ENCODE measurements at regions not wholly inside any gene's neighbourhood (a gene's known extent, or its start where the extent isn't known, plus 50 kb on each side); places are given as distances from the start of the nearest gene placed in this dataset.
A peak's percentile ranks its signal among the peaks of the same experiment; 100 is the strongest.

GRCh38 chr13:109644069-109644750, 142.2 kb downstream of the IRS2 start:
- DNase-seq, result no peak

DNA sequence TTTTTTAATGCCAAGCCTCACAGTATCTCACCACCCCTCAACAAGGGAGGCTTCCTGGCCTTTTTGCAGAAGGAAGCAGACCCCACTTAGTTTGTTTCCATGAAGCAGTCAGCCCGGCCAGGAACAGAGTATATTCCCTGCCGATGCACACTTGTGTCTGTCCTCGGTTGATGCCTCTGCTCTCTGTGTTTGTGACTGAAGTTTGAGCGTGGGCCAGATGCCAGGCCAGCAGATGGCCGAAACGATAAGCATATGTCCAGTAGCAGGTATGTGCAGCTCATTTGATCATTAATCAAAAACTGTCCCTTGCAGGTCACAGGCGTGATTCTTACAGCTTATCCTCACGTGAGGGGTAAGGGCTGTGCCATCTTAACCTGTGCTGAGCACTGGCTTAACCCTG, 144.0 kb downstream of the IRS2 start:
- no peak for DNase-seq

DNA sequence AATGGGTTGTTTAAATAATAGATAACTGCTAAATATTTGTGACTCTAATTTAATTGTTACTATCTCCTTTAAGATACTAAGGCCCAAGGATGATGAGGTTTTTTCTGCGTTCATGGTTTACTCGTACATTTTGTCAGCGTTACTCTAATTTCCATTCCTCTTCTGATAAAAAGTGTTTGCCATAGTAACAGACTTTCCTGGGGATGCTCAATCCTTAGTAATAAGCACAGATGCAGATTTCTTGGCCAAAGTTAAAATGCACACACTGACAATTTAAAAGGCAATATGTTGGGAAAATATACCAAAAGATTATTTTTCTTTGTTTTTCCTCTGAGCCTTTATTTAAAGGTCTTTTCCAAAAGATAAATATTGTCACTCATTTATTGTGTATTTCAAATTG, 149.6 kb downstream of the IRS2 start:
- no peak for DNase-seq

GRCh38 chr13:109631069-109631468, 155.3 kb downstream of the IRS2 start:
- DNase-seq, result no peak

GRCh38 chr13:109630271-109630670, 156.1 kb downstream of the IRS2 start:
- DNase-seq, result peak; percentile 9

DNA sequence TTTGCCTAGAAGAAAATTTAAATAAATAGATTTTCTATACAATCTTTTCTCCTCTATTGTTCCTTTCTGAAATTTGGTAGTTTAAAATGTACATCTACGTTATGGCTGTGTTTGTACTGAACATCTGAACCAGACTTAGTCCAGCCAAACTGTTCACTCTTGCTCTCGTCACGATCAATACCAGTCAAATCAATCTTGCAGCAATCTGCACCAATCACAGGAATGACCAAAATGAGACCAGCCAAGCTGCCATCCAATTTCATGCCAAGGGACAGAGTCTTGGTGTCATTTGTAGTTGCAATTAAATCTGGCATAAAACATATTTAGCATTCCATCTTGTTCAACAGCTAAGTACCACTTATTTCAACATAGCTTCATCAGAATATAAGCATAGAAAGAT, 156.6 kb downstream of the IRS2 start:
- no peak for DNase-seq

DNA sequence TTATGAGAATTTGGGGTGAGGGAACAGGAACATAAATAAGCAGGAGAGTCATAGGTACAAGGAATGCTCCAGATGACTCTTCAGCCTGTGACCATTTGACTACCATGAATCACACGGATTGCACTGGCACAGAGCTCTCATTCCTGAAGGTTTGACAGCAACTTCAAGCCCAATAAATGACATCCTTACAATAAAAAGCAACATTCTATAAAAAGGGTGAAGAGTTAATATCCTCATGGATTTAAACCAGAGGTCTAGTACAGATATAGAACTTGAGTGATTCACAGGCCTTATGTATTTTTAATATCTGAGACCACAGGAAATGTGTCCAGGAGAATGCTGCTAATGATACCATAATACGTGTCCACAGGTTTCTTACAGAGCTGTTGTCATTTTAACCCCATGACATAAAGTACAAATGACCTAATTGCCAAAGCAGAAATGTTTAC, 158.1 kb downstream of the IRS2 start:
- DNase-seq, result no peak

DNA sequence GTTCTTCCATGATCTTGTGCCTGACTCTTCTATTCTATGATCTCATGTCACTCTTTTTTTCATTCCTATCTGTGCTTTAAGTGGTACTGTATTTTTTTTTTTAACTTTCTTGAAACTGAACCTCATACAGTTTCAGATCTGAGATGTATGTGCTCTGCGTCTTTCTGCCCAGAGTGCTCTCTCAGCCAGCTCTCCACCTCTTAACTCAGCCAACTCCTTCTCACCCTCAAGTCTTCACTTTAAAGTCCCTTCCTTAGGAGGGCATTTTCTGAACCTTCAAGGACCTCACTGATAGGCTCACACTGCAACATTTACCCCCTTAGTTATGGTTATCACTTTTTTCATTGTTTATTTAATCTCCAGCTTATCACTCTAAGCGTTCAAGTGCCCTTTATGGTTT, 158.7 kb downstream of the IRS2 start:
- peak; percentile 51 for DNase-seq

DNA sequence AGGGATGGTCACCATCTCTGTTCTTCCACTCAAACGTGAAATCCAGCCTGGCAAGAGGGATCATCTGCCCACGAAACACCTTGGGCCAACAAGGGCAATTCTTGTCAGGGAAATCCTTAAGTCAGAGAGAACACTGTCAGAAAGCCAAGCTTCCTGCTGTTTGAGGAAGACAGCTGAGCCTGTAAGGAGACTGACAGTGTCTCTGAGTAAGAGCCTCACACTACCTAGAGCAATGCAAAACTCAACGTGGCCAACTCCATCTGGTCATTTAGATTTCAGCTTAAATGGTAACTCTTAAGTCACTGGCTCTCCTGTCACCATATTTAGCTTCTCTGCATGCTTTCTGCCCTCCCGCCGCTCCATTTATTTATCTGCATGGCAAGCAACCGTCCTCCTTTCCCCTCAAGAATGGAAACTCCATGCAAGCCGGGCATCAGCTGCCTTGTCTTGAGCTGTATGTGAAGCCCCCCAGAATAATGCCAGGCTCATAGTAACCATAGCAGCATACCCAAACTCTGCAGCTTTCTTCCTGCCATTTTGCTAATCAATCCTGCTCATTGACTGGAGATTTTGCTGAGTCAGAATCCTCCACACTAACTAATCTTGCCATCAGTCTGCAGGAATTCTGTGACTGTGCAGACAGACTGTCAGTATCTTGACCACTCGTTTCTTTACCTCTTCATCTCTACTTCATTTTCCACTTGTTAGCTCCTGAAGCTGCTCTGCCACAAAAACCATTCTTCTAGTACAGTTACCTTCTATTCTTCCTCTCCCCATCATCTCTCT, 159.8 kb downstream of the IRS2 start:
- DNase-seq, result no peak

DNA sequence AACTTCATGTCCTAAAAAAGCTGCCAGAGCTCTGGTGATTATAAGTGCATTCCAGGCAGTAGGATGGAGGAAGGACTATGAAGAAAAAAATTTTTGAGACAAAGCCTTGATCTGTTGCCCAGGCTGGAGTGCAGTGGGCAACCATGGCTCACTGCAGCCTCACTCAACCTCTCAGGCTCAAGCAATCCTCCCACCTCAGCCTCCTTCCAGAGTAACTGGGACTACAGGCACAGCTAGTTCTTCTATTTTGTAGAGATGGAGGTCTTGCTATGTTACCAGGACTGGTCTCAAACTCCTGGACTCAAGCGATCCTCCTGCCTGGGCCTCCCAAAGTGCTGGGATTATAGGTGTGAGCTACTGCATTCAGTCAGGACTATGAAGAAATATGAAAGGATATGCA, 161.2 kb downstream of the IRS2 start:
- no peak for DNase-seq

GRCh38 chr13:109622006-109622405, 164.4 kb downstream of the IRS2 start:
- DNase-seq, result no peak

- DNase-seq, result no peak
Measured at GRCh38 chr13:109615721-109616420, 170.5 kb downstream of the IRS2 start.

- DNase-seq, result no peak
Measured at GRCh38 chr13:109611912-109612691, 174.3 kb downstream of the IRS2 start.

DNA sequence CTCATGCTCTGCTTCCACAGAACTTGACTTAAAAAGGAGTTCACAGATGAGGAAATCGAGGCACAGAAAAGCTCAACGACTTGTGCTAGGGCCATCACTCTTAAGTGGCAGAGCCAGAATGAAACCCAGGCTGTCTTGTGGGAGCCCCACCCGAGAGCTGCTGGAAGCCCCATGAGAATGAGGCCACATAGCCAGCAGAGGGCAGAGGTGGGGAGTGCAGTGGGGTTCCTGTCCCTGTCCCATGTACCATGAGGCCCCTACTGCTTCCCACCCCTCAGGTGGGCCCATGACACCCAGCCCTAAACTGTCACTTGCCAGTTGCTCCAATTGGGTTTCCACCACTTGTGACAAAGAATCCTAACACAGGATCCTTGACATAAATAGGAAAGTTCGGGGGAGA, 175.9 kb downstream of the IRS2 start:
- no peak for DNase-seq

DNA sequence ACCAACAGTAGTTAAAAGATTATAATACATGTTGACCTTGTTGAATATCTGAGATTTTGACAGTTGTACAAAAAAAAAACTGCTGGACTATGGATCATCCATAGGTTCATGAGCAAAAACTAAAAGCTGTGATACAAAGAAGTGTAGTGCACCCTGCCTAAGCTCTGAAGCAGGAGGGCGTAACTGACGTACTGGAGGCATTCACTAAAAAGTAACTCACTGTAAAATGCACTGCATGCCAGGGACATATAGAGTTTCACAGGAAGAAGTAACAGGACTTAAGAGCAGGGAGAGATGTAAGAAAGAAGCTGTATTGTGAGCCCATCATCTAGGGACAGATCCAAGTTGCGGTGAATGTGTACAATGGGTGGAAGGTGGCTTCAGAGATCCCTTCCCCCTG, 177.9 kb downstream of the IRS2 start:
- no peak for DNase-seq

DNA sequence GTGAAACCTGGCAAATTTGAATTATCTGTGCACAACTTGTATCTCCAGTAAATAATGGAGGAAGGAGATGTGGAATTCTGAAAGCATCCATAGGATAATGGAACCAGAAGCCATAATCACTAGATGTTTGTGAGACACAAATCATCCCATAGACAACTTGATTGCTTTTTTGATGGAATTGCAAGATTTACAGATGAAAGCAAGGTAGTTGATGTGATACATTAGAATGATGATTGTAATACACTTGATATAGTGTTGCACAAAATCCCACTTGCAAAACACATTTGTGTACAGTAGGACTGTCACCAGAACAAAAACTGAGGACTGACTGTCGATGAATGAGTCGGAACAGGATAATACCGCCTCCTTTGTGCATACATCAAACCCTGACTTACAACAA, 178.3 kb downstream of the IRS2 start:
- no peak for DNase-seq

DNA sequence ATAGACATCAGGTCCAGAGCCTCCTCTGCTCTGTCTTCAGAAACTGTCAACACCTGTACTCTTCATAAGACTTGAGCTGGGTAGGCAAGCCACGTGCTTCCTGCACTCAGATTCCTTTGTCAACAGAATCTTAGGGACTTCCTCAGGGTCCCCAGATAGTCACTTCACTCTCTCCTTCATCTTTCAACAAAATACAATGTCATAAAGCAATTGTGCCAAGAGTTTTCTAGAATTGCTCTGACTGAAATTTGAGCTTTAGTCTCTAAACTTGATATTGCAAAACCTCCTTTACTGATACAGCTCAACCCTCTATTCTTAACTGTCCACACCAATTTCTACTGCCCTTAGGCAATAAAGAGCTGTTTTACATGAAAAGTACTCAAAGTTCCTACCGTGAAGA, 179.9 kb downstream of the IRS2 start:
- DNase-seq, result no peak

GRCh38 chr13:109605846-109606245, 180.5 kb downstream of the IRS2 start:
- DNase-seq, result no peak

GRCh38 chr13:109604894-109605293, 181.5 kb downstream of the IRS2 start:
- no peak for DNase-seq

GRCh38 chr13:109602356-109602755, 184.0 kb downstream of the IRS2 start:
- DNase-seq, result no peak

- DNase-seq, result no peak
Measured at GRCh38 chr13:109599901-109600657, 186.3 kb downstream of the IRS2 start.

DNA sequence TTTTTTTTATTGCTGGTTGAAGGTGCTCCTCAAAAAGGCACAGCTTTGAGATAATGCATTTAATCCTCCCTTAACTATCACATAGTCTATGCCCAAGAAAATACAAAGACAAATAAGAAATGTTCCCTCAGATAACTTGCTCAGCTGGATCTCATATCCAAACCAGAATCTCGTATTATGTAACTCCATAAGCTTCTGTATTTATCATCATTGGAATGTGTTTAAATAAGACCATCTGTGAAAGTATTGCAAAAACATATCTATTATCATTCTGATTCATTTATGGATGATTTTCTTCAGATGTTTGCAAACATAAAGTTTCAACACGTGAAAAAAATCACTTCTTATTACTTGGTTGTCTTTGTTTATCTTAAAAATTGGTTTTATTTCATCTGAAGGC, 190.9 kb downstream of the IRS2 start:
- no peak for DNase-seq
